A673 (cell line): ENCODE measurements at regions not wholly inside any gene's neighbourhood (a gene's known extent, or its start where the extent isn't known, plus 50 kb on each side); places are given as distances from the start of the nearest gene placed in this dataset.

ENCODE experiments used
- EZH2 ChIP-seq: fragments of 200-600 bp; sonication (generic); IDR thresholded peaks from 2 replicates; pipeline ENCODE4 v1.6.1; 2017; ENCODE audit warnings: borderline replicate concordance, low read depth, mild to moderate bottlenecking, mixed read lengths, antibody characterized with exemption, low read length; ENCODE audit not compliant: poor library complexity, severe bottlenecking
- TF ChIP-seq, protein P1 (sequence below): fragments of 300-800, 200-600 bp; sonication (generic); conservative IDR thresholded peaks from 2 replicates; pipeline ENCODE4 v1.5.1; 2017; ENCODE audit warnings: low read depth, mild to moderate bottlenecking, antibody characterized with exemption, low read length, moderate library complexity, mixed read lengths

GRCh38 chr9:1400983-1401382, 350.8 kb downstream of the DMRT2 start:
- TF ChIP-seq, protein P1, sequence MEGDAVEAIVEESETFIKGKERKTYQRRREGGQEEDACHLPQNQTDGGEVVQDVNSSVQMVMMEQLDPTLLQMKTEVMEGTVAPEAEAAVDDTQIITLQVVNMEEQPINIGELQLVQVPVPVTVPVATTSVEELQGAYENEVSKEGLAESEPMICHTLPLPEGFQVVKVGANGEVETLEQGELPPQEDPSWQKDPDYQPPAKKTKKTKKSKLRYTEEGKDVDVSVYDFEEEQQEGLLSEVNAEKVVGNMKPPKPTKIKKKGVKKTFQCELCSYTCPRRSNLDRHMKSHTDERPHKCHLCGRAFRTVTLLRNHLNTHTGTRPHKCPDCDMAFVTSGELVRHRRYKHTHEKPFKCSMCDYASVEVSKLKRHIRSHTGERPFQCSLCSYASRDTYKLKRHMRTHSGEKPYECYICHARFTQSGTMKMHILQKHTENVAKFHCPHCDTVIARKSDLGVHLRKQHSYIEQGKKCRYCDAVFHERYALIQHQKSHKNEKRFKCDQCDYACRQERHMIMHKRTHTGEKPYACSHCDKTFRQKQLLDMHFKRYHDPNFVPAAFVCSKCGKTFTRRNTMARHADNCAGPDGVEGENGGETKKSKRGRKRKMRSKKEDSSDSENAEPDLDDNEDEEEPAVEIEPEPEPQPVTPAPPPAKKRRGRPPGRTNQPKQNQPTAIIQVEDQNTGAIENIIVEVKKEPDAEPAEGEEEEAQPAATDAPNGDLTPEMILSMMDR: no peak
- TF ChIP-seq EZH2: no peak
